22Rv1 (cell line): ENCODE measurements at regions not wholly inside any gene's neighbourhood (a gene's known extent, or its start where the extent isn't known, plus 50 kb on each side); places are given as distances from the start of the nearest gene placed in this dataset.

ENCODE experiments used
- ZFX ChIP-seq: fragments of 450-650 bp; IDR thresholded peaks from 2 replicates; pipeline ENCODE4 v1.6.1; 2017; ENCODE audit warnings: antibody characterized with exemption, borderline replicate concordance
- TF ChIP-seq, protein P1 (sequence below): fragments of 450-650 bp; IDR thresholded peaks from 2 replicates; pipeline ENCODE4 v1.5.1; 2017; ENCODE audit warnings: mild to moderate bottlenecking

DNA sequence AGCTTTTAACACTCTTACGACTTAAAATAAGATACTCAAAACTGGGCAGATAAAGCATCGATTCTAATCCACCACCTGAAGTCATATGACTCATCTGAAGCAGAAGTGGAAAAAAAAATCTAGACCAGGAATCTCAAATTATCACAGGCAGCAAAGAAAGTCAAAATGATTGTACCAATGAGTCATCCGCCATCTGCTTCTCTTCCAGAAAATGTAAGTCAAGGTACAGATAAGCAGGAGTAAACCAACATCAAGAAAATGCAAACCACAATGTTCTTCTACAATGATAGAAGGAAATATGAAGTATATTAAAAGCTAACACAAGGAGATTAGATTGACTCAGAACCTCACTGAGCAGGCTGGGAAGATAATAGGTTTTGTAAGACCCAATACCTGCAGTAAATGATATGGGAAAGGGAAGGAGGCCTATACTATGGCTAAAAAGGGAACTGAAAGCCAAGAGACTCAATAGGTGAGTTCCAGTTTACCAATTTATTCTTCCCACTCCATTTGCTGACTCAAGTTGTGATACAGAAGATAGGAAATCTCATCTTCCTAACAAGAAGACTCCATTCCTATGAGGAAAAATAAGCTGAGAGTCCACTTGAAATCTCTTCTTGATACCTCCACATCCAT lies 88.4 kb upstream of the TET2 start:
- TF ChIP-seq, protein P1, sequence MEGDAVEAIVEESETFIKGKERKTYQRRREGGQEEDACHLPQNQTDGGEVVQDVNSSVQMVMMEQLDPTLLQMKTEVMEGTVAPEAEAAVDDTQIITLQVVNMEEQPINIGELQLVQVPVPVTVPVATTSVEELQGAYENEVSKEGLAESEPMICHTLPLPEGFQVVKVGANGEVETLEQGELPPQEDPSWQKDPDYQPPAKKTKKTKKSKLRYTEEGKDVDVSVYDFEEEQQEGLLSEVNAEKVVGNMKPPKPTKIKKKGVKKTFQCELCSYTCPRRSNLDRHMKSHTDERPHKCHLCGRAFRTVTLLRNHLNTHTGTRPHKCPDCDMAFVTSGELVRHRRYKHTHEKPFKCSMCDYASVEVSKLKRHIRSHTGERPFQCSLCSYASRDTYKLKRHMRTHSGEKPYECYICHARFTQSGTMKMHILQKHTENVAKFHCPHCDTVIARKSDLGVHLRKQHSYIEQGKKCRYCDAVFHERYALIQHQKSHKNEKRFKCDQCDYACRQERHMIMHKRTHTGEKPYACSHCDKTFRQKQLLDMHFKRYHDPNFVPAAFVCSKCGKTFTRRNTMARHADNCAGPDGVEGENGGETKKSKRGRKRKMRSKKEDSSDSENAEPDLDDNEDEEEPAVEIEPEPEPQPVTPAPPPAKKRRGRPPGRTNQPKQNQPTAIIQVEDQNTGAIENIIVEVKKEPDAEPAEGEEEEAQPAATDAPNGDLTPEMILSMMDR = no peak
- TF ChIP-seq ZFX = no peak
